GM12874 (cell line): ENCODE measurements at regions not wholly inside any gene's neighbourhood (a gene's known extent, or its start where the extent isn't known, plus 50 kb on each side); places are given as distances from the start of the nearest gene placed in this dataset.

Experiments used
- TF ChIP-seq, protein P1 (sequence below): IDR thresholded peaks from 2 replicates; pipeline ENCODE4 v1.5.1; 2011; ENCODE audit warnings: low read depth, mild to moderate bottlenecking, control low read depth, low read length, moderate library complexity; ENCODE audit not compliant: insufficient read depth

DNA sequence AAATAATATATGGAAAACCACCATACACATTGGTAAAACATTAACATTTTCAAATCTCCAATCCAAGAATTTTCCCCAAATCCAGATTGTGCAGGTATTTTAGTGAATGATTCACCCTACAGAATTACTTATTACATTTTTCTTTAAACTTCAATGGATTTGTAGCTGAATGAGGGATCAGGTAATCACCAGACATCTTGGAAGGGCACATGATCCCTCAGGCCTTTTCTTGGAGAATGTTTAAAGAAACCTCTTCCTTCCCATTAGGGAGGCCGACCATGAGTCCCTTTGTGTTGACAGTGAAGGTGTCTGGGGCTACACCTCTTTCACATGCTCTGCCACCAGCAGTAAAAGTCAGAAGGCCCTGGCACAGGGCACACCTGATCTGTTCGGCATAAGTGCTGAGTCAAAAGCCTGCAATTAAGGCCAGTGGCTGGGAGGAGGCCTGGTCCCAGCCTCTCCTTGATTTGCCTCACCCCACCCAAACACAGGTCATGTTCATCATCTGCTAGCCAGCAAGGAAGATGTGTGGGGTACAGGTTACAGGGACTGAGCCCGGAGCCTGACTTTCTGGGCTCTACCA lies 207.7 kb downstream of the SNX10 start:
- TF ChIP-seq, protein P1, sequence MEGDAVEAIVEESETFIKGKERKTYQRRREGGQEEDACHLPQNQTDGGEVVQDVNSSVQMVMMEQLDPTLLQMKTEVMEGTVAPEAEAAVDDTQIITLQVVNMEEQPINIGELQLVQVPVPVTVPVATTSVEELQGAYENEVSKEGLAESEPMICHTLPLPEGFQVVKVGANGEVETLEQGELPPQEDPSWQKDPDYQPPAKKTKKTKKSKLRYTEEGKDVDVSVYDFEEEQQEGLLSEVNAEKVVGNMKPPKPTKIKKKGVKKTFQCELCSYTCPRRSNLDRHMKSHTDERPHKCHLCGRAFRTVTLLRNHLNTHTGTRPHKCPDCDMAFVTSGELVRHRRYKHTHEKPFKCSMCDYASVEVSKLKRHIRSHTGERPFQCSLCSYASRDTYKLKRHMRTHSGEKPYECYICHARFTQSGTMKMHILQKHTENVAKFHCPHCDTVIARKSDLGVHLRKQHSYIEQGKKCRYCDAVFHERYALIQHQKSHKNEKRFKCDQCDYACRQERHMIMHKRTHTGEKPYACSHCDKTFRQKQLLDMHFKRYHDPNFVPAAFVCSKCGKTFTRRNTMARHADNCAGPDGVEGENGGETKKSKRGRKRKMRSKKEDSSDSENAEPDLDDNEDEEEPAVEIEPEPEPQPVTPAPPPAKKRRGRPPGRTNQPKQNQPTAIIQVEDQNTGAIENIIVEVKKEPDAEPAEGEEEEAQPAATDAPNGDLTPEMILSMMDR: no peak

DNA sequence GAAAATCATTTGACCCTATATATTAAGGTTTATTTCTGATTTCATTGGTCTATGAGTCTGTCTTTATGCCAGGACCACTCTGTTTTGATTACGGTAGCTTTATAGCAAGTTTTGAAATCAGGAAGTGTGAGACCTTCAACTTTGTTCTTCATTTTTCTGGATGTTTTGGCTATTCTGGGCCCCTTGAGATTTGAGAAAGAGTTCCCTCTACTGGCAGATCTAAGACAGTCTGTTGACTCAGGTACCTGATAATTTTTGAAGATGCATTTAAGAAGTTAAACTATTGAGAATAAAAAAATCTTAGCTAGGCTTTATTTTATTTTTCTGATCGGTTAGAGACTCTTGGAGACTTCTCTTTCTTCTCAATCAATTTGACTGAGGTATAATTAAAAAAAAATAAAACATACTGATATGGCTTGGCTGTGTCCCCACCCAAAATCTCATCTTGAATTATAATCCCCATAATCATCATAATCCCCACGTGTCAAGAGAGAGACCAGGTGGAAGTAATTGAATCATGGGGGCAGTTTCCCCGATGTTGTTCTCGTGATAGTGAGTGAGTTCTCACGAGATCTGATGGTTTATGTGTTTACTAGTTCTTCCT lies 209.2 kb downstream of the SNX10 start:
- TF ChIP-seq, protein P1: peak; percentile 43; the same call in 1 of the 2 replicates

DNA sequence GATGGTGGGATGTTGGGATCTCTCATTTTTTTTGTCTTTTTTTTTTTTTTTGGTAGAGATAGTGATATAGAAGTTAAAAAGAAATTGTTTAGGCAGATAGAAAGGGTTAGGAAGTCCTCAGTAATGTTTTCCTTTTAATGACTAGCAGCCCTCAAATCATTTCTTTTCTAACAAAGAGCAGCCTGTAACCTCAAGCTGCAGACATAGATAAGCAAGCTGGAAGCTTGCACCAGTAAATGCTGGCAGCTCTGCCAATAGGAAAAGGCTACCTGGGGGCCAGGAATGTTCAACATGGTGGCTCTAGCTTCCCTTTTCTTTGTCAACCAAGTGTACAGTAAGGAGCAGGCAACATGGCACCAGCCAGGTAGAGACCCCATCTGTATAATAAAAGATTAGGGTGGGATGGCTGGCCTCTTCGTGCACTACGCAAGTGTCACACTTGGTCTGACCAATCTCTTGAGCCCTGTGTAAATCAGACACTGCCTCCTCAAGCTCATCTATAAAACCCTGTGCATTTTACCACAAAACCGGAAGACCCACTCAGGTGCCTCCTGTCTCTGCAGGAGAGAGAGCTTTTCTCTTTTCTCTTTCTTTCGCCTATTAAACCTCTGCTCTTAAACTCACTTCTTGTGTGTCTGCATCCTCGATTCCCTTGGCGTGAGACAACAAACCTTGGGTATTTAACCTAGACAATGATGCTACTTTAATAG lies 212.9 kb downstream of the SNX10 start:
- TF ChIP-seq, protein P1: no peak

DNA sequence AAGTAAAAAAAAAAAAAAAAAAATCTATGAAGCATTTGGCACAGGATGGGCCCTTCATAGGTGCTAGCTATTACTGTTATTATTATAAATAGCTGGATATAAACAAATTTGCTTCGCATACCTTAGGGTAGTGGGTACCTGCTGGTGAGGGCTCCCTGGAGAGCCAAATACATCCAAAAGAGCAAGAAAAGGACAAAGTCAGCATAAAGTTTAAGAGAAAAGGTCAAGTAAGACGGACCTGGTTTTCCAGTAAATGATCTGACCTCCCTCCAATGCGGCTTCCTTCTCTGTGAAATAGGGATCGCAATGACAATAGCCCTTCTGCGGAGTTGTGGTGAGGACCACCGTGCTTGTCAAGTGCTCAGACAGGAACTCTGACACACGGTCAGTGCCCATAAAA lies 214.5 kb downstream of the SNX10 start:
- TF ChIP-seq, protein P1: no peak

DNA sequence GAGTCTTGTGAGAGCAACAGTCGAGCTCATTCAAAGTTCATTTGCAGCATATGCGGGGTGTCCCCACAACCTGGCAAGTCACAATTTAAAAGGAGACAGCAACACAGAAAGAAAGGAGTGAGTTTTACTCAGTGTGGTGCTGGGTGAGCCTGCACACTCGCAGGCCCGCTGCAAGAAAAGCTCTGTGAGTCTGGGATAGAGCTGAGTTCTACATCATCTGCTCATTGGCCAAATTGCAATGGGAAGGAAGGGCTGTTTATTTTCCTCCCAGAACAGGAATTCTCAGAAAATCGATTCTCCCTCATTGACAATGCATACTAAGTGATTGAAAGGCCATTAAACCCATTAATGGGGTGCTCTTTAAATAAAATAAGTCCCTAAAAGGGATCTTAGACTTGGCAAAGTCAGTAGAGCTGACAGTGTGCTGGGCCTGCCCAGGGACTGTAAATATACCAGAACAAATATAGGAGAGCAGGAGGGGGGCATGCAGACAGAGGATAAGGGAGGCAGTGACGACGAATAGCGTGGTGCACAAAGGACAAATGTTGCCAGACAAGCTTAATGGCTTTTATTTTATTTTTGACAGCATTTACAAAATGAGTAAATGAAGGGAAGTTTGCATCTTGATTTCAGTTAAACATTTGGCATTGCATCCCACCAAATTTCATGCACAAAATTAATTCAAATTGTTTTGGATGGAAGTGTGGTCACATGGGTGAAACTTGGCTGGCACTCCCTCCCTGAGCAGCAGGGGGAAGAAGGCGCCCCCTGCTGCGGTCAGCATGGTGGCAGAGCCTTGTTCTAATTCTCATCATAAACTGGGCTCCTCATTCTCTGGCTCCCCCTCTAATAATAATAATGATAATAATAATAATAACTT lies 215.7 kb downstream of the SNX10 start:
- TF ChIP-seq, protein P1: no peak

DNA sequence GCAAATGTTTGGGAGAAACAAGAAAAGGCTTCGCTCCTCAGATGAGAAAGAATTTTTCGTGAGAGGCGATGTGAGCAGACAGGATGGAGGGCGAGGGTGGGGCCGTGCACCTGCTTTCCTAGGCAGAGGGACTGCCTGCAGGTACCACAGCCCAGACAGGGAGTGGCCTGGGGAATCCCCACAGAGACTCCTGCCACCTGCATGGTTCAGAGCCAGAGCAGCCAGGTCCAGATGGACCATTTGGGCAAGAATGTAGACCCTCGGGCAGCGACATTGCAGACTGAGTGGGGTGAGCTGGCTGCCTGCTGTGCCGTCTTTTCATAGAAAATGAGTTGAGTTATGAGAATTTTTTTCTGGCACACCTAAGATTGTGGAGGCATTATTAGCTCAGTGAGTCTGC lies 216.8 kb downstream of the SNX10 start:
- TF ChIP-seq, protein P1: no peak

DNA sequence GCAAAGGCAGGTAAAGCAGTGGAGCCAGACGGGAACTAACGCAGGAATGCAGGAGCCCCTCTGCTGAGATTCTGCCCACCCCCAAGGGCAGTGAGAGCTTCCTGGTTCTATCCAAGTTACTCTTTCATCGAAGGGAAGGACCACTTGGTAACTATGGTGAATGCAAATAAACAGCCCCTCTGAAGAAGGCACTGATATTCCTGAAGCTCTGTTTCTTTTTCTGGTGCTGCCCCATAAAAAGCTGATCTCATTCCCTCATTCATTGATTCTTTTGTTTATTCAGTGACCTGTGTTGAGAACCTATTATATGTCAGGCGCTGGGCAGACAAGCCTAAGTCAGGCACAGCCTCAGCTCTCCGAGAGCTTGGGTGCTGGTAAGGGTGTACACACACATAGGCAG lies 217.3 kb downstream of the SNX10 start:
- TF ChIP-seq, protein P1: no peak
